ENCODE measurements at regions not wholly inside any gene's neighbourhood (a gene's known extent, or its start where the extent isn't known, plus 50 kb on each side); places are given as distances from the start of the nearest gene placed in this dataset.

- TF ChIP-seq CTCF (conservative IDR thresholded peaks at IDR 0.05) = no peak
- H2BK5ac ChIP-seq (ENCODE audit: insufficient read length, low read length) = no peak overlapping the region
- H3K79me1 ChIP-seq (ENCODE audit: insufficient read depth, low read depth, low read length, poor library complexity, severe bottlenecking) = no peaks in the 10 kb centered on the region
- Mint-ChIP-seq H3K27ac (no peak overlapping the region), H3K9me3 (no peaks in the 10 kb centered on the region; a peak in 1 of 5 replicates), H3K27me3 (ENCODE audit: low read depth) (peaks cover 72% of the 10 kb centered on the region), H3K36me3 (ENCODE audit: insufficient read depth in 1 of 3, low read depth in 3 of 3) (no peaks in the 10 kb centered on the region), H3K4me3 (no peak overlapping the region), H3K4me1 (peaks cover 9 to 12% of the 10 kb centered on the region in 2 experiments)
- no peak overlapping the region for H3K14ac ChIP-seq (ENCODE audit: insufficient read depth, low read length)
- H3K4me1 ChIP-seq (ENCODE audit: insufficient read depth, low read length) = no peaks in the 10 kb centered on the region
- H4K91ac ChIP-seq (ENCODE audit: insufficient read length, low read depth, low read length) = no peak overlapping the region
- peaks cover 17% of the 10 kb centered on the region; the same call in 1 of the 2 replicates for H3K27me3 ChIP-seq (ENCODE audit: insufficient read depth, low read length)
- H2BK12ac ChIP-seq (ENCODE audit: insufficient read length, low read depth, low read length) = no peak overlapping the region
- no peak overlapping the region for H3T11ph ChIP-seq (ENCODE audit: low read length)
- H2AFZ ChIP-seq (ENCODE audit: low read length) = no peak overlapping the region
- H3K9me3 ChIP-seq (ENCODE audit: control insufficient read depth, low read depth, low read length) = no peaks in the 10 kb centered on the region
- H3K9ac ChIP-seq (ENCODE audit: extremely low read depth, insufficient read length, low read length) = no peak overlapping the region
- H2AK5ac ChIP-seq (ENCODE audit: insufficient read length, low read length) = no peak overlapping the region
- H4K5ac ChIP-seq (ENCODE audit: insufficient read length, low read depth, low read length) = no peak overlapping the region
- no peak overlapping the region for H2BK15ac ChIP-seq (ENCODE audit: low read depth, low read length)
- no peak overlapping the region for H3K4me2 ChIP-seq (ENCODE audit: insufficient read depth, insufficient read length, low read length)
- no peaks in the 10 kb centered on the region for H3K79me2 ChIP-seq (ENCODE audit: insufficient read depth, low read length)
- H3K18ac ChIP-seq (ENCODE audit: insufficient read length, low read depth, low read length) = no peak overlapping the region
- H4K8ac ChIP-seq (replicated peaks; ENCODE audit: insufficient read length, low read depth, low read length) = no peak overlapping the region
- no peak overlapping the region for H3K23ac ChIP-seq (ENCODE audit: insufficient read length, low read depth, low read length)
- no peak overlapping the region for H3K27ac ChIP-seq (ENCODE audit: insufficient read length, low read depth, low read length)
- H3K4ac ChIP-seq (ENCODE audit: low read depth, low read length) = no peak overlapping the region
- no peak overlapping the region for H2BK120ac ChIP-seq (ENCODE audit: low read depth, low read length, poor library complexity, severe bottlenecking)
- no peaks in the 10 kb centered on the region for H4K20me1 ChIP-seq (ENCODE audit: control insufficient read depth, insufficient read depth, insufficient read length)
- no peak overlapping the region for H3K56ac ChIP-seq (ENCODE audit: insufficient read length, low read depth, low read length)
- H2BK20ac ChIP-seq (ENCODE audit: low read depth, low read length, poor library complexity, severe bottlenecking) = no peak overlapping the region
- no peak for DNase-seq
- WGBS (ENCODE audit: extremely low coverage, insufficient read length, low lambda C conversion rate) = no CpG with 5 or more reads among the region's 7 CpGs
- no peaks in the 10 kb centered on the region for H3K23me2 ChIP-seq (ENCODE audit: insufficient read length, low read depth, low read length, poor library complexity, severe bottlenecking)
Observed at GRCh38 chr1:164296172-164296571, 262.8 kb upstream of the PBX1 start.
